ENCODE measurements at regions not wholly inside any gene's neighbourhood (a gene's known extent, or its start where the extent isn't known, plus 50 kb on each side); places are given as distances from the start of the nearest gene placed in this dataset.

DNA sequence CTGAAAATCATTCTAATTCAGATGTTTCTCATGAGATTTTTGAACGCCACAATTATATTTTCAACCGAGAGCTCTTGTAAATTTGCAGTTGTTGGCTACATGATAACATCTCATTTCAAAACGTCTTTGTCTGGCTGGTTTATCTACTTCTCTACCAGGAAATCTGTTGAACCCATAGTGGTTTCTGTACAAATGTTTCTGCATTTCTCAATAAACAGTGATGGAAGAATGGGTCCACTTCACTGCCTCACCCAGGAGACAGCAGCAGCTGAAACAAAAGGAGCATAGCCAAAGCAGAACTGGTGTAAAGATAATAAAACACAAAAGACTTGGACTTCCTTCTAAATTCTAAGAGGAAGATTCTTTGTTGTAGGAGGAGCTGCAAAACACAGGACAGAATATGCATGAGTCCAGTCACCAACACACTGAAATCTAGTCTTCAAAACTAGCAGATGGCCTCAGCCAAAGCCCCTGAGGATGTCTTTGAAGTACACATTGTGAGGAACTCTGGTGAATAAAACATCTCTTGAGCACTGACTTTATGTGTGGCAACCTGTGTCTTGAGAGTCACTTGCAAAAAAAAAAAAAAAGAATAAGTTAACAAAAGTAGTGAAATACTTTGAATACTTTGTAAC is 68.6 kb upstream of the FGF14 start:
- TF ChIP-seq CTCF (IDR thresholded peaks at IDR 0.05), result no peak
- no peak for TF ChIP-seq POLR2A (IDR thresholded peaks at IDR 0.05)
